ES-I3 (cell line): ENCODE measurements at regions not wholly inside any gene's neighbourhood (a gene's known extent, or its start where the extent isn't known, plus 50 kb on each side); places are given as distances from the start of the nearest gene placed in this dataset.
"Not testable (repeated sequence)": the region's sequence is repeated elsewhere in the genome, so short reads cannot be mapped to it uniquely, and the experiment has no call there.

Experiments
- H3K36me3 ChIP-seq: 2 replicates; pipeline ENCODE4 v1.6.1; 2013; ENCODE audit warnings: mild to moderate bottlenecking, low read length, control low read depth, moderate library complexity; ENCODE audit not compliant: insufficient read depth
- H3K4me1 ChIP-seq: 2 replicates; pipeline ENCODE4 v1.6.1; 2013; ENCODE audit warnings: mild to moderate bottlenecking, control low read depth, low read length; ENCODE audit not compliant: insufficient read depth
- H3K9ac ChIP-seq: 2 replicates; pipeline ENCODE4 v1.6.1; 2013; ENCODE audit warnings: low read depth, mild to moderate bottlenecking, low read length, moderate library complexity
- H3K9me3 ChIP-seq: 2 replicates; pipeline ENCODE4 v1.6.1; 2013; ENCODE audit warnings: mild to moderate bottlenecking, low read length, moderate library complexity; ENCODE audit not compliant: control insufficient read depth, insufficient read depth

- H3K9me3 ChIP-seq: no peaks in the 10 kb centered on the region
- H3K4me1 ChIP-seq: peaks cover 49% of the 10 kb centered on the region
- H3K36me3 ChIP-seq: no peaks in the 10 kb centered on the region
- no peak overlapping the region for H3K9ac ChIP-seq
Observed at GRCh38 chr9:115850548-115851304, 302.9 kb upstream of the PAPPA start.

GRCh38 chr9:115855458-115856133 is 298.0 kb upstream of the PAPPA start:
- Histone ChIP-seq H3K9ac (no peak overlapping the region), H3K36me3 (no peaks in the 10 kb centered on the region), H3K4me1 (peaks cover 21% of the 10 kb centered on the region), H3K9me3 (no peaks in the 10 kb centered on the region)

DNA sequence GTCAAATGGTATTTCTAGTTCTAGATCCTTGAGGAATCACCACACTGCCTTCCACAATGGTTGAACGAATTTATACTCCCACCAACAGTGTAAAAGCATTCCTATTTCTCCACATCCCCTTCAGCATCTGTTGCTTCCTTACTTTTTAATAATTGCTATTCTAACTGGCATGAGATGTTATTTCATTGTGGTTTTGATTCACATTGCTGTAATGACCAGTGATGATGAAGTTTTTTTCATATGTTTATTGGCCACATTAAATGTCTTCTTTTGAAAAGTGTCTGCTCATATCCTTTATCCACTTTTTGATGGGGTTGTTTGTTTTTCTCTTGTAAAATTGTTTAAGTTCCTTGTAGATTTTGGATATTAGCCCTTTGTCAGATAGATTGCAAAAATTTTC is 295.2 kb upstream of the PAPPA start:
- H3K4me1 ChIP-seq: peaks cover 17% of the 10 kb centered on the region
- H3K9me3 ChIP-seq, H3K9ac ChIP-seq, H3K36me3 ChIP-seq: not testable (repeated sequence)

DNA sequence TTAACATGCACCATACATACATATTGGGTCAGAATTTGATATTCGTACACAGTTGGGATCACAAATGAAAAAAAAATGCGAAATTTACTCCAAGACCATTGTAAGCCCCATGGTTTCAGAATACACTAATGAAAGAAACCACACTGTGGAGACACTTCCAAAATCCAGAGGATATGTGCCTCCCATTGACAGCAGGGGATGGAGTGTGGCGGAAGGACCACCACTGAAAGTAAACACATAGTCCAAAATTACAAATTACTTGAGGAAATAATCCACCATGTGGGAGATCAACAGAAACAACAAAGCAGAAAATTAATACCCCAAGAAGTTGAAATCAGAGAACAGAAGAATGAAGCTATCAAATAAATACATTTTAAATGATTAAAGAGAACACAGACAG is 291.6 kb upstream of the PAPPA start:
- Histone ChIP-seq H3K9me3 (no peaks in the 10 kb centered on the region), H3K36me3 (no peaks in the 10 kb centered on the region), H3K9ac (no peak overlapping the region), H3K4me1 (no peaks in the 10 kb centered on the region)

DNA sequence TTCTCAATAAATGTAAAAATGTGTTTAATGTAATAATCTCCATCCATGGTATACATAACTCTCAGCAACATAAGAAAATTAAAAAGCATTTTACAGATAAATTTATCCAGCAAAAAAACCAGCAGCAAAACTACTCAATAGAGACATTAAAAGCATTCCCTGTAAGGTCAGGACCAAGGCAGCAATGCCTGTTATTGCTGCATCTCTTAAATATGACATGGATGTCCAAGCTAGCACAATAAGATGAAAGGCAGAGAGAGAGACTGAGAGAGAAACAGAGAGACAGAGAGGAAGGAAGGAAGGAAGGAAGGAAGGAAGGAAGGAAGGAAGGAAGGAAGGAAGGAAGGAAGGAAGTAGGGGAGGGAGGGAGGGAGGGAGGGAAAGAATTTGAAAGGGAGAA is 289.0 kb upstream of the PAPPA start:
- no peaks in the 10 kb centered on the region for H3K36me3 ChIP-seq
- no peaks in the 10 kb centered on the region for H3K4me1 ChIP-seq
- H3K9me3 ChIP-seq: no peaks in the 10 kb centered on the region
- no peak overlapping the region for H3K9ac ChIP-seq

DNA sequence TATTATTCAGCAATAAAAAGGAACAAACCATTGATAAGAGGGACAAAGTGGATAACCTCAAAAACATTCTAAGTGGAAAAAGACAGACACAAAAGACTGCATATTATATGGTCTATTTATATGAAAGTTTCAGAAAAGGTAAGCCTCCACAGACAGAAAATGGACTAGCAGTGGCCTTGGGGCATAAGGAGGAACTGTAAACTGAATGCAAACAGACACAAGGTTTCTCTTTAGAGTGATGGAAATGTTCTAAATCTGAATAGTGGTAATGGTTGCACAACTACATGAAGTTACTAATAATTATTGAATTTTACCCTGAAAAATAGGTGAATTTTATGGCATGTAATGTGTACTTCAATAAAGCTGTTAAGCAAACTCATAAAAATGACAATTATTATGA is 286.3 kb upstream of the PAPPA start:
- Histone ChIP-seq H3K9ac (no peak overlapping the region), H3K4me1 (0 out of 2 replicates have a peak, but pooled peaks cover 11% of the 10 kb centered on the region), H3K9me3 (no peaks in the 10 kb centered on the region), H3K36me3 (no peaks in the 10 kb centered on the region)

GRCh38 chr9:115877852-115878438 is 275.6 kb upstream of the PAPPA start:
- H3K36me3 ChIP-seq: no peaks in the 10 kb centered on the region
- H3K4me1 ChIP-seq: peaks cover 4% of the 10 kb centered on the region
- H3K9ac ChIP-seq: no peak overlapping the region
- no peaks in the 10 kb centered on the region for H3K9me3 ChIP-seq

DNA sequence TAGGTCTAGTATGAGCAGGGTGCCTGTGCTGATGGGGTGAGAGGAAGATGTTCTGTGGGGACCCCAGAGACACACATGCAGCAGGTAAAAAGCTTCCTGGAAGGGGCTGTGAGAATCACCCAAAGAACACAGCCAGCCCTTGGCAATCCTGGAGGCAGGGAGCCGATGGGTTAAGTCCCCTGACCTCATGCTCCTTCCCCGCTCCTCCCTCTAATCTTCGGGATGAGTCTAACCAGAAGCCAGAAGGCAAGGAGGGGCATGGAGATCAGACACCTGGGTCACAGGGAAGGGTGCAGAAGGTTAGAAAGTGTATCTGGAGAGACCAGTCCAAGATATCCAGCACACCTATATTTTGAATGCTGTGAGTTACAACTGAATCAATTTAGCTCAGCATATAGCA is 274.1 kb upstream of the PAPPA start:
- no peaks in the 10 kb centered on the region for H3K9me3 ChIP-seq
- H3K4me1 ChIP-seq: peaks cover 9% of the 10 kb centered on the region
- no peaks in the 10 kb centered on the region for H3K36me3 ChIP-seq
- H3K9ac ChIP-seq: no peak overlapping the region

GRCh38 chr9:115880221-115880885 is 273.2 kb upstream of the PAPPA start:
- H3K9me3 ChIP-seq: no peaks in the 10 kb centered on the region
- peaks cover 9% of the 10 kb centered on the region for H3K4me1 ChIP-seq
- H3K36me3 ChIP-seq: no peaks in the 10 kb centered on the region
- H3K9ac ChIP-seq: no peak overlapping the region

GRCh38 chr9:115882911-115883310 is 270.7 kb upstream of the PAPPA start:
- H3K9ac ChIP-seq: no peak overlapping the region
- no peaks in the 10 kb centered on the region for H3K9me3 ChIP-seq

DNA sequence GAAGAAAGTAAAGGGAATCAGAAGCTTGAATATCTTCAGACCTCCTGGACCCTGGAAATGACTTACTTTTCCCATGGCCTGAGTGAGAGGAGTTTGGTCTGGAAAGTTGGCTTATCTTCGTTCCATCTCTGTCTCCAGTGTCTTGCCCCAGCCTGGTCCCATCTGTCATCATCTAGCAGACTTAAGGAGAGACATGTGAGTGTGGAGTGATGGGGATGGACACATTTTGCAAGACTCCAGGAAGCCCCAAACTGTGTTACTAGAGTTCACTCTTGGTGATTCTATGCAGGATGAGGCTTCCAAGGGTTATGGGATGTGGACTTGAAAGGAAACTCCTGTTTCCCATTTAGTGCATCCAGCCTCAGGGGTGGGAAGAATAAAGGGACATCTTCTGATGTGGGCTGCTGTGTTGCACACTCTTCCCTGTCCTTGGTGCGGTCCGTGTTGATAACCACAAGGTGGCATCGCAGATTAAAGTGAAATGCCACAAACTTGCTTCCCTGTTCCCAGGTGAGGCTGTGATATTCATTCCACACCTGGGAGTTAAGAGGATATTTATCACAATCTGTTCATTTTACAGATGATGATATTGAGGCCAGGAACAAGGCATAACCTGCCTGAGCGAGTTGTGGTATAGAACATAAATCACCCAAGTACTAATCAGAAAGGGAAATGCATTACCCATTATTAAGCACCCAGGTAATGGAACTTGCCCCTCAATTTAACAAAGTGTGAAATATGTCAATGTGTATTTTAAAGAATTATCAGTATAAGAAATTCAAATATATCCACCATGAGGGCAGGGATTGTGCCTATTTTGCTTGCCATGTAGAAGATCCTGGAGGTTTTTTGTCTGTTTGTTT is 269.9 kb upstream of the PAPPA start:
- Histone ChIP-seq H3K36me3 (no peaks in the 10 kb centered on the region), H3K9me3 (no peaks in the 10 kb centered on the region), H3K9ac (no peak overlapping the region), H3K4me1 (peaks cover 16% of the 10 kb centered on the region; the same call in 1 of the 2 replicates)

More at GRCh38 chr9:115882911-115883310, 270.7 kb upstream of the PAPPA start:
- Histone ChIP-seq H3K36me3 (no peaks in the 10 kb centered on the region), H3K4me1 (peaks cover 12% of the 10 kb centered on the region)

- Histone ChIP-seq H3K4me1 (peaks cover 16% of the 10 kb centered on the region; the same call in 1 of the 2 replicates), H3K9me3 (no peaks in the 10 kb centered on the region), H3K9ac (no peak overlapping the region), H3K36me3 (no peaks in the 10 kb centered on the region)
Observed at GRCh38 chr9:115884846-115885245, 268.7 kb upstream of the PAPPA start.

DNA sequence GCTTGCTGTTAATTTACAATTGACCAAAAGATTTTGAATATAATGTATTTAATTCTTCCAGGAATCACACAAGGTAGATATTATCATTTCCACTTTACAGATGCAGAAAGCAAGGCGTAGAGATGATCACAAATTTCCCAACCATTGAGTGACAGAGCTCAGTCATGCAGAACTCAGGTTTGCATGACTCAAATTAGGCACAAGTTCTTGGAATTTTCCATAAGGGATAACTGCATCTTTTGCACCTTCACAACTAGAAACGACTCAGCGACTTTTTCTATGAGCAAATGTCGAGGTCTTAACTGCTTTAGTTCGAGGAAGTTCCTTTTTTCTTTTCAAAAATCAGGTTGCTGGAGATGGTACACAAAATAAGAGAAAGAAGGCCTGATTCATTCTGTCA is 265.5 kb upstream of the PAPPA start:
- no peak overlapping the region for H3K9ac ChIP-seq
- H3K9me3 ChIP-seq: no peaks in the 10 kb centered on the region
- H3K4me1 ChIP-seq: peaks cover 10% of the 10 kb centered on the region; the same call in 1 of the 2 replicates
- no peaks in the 10 kb centered on the region for H3K36me3 ChIP-seq

DNA sequence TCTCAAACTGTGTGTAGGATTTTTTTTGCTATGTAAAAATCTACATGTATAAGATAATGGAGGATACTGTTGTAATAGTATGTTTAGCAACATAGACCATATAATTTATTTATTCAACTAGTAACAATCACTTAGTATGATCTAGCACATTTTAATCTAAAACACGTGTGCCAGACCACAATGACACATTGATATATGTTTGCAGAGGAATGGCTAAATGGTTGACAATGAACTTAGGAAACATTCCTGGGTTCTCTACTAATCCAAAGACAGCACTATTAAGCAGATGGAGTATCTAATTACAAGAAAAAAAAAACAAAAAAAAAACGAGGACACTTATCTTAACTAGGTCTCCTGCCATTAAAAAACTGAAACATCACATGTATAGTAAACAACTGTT is 261.7 kb upstream of the PAPPA start:
- Histone ChIP-seq H3K9ac (no peak overlapping the region), H3K4me1 (0 out of 2 replicates have a peak, but pooled peaks cover 5% of the 10 kb centered on the region), H3K9me3 (no peaks in the 10 kb centered on the region), H3K36me3 (no peaks in the 10 kb centered on the region)
